ENCODE measurements at regions not wholly inside any gene's neighbourhood (a gene's known extent, or its start where the extent isn't known, plus 50 kb on each side); places are given as distances from the start of the nearest gene placed in this dataset.

DNA sequence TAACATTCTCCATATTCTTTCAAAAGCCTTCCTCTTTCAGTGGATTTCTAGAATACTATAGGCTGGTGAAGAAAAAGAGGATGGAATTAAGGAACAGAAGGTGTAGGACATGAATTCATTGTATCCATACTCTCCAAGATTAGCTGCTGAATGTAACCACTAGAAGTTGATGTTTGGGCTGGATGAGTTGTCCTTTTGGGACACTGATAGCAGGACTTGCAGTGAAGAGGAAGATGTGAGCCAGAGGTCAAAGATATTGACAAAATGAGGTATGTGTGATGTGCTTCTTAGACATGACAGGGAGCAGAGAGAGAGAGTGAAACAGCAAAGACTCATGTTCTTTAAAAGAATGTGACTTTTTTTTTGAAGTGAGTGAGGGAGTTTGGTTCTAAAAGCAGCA is 134.3 kb upstream of the MAN1A1 start:
- FAIRE-seq: no peak
- no peak for TF ChIP-seq CTCF (IDR thresholded peaks at IDR 0.05; ENCODE audit: borderline replicate concordance, extremely low read depth, insufficient read depth)
- Histone ChIP-seq H3K4me1 (ENCODE audit: control insufficient read depth in 2 of 3, insufficient read depth in 2 of 3, low read depth in 1 of 3, low read length in 3 of 3) (no peaks in the 10 kb centered on the region), H3K9ac (ENCODE audit: low read length in 3 of 3) (no peak overlapping the region), H3K27me3 (ENCODE audit: control insufficient read depth, insufficient read depth, low read length) (no peaks in the 10 kb centered on the region), H3K4me3 (ENCODE audit: low read length in 3 of 3) (no peak overlapping the region), H3K27ac (ENCODE audit: low read depth in 2 of 2, low read length in 2 of 2) (no peak overlapping the region), H3K36me3 (ENCODE audit: control insufficient read depth in 2 of 3, insufficient read depth in 3 of 3, low read length in 3 of 3) (no peaks in the 10 kb centered on the region), H3K9me3 (ENCODE audit: control insufficient read depth in 2 of 3, insufficient read depth in 1 of 3, low read length in 3 of 3) (no peaks in the 10 kb centered on the region)
- DNase-seq: no peak
- intact Hi-C loops (cut with DNase I): no loop called here

DNA sequence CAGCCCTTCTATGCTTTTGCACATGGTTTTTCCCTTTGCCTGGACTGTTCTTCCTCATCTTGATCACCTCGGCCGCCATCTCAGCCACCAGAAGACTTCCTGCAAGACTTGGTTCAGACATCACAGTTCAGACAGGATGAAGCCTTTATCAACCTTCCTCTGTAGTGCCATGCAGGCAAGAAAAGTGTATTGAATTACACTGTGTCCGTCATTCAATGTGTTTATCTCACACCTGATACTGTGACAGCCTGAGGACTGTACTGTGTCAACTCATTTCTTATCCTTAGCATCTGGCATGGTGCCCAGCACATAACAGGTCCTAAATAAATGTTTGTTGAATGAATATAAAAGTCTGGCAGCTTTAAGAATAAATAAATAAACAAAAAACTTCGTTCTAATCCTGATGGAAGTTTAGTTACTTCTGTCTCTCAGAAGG is 133.3 kb upstream of the MAN1A1 start:
- FAIRE-seq (no peak), DNase-seq (peak in 1 of 5 donors; percentile 5)
- no peak overlapping the region for H3K4me3 ChIP-seq (ENCODE audit: low read length in 3 of 3)
- H3K36me3 ChIP-seq (ENCODE audit: control insufficient read depth in 2 of 3, insufficient read depth in 3 of 3, low read length in 3 of 3): no peaks in the 10 kb centered on the region
- H3K27me3 ChIP-seq (ENCODE audit: control insufficient read depth, insufficient read depth, low read length): no peaks in the 10 kb centered on the region
- H3K9ac ChIP-seq (ENCODE audit: low read length in 3 of 3): no peak overlapping the region
- H3K9me3 ChIP-seq (ENCODE audit: control insufficient read depth in 2 of 3, insufficient read depth in 1 of 3, low read length in 3 of 3): no peaks in the 10 kb centered on the region
- H3K4me1 ChIP-seq (ENCODE audit: control insufficient read depth in 2 of 3, insufficient read depth in 2 of 3, low read depth in 1 of 3, low read length in 3 of 3): no peaks in the 10 kb centered on the region
- no peak for TF ChIP-seq CTCF (IDR thresholded peaks at IDR 0.05; ENCODE audit: borderline replicate concordance, extremely low read depth, insufficient read depth)
- no peak overlapping the region for H3K27ac ChIP-seq (ENCODE audit: low read depth in 2 of 2, low read length in 2 of 2)
- intact Hi-C loops (cut with DNase I): no loop called here

GRCh38 chr6:119481976-119482375 is 132.4 kb upstream of the MAN1A1 start:
- FAIRE-seq (no peak), DNase-seq (no peak)
- Histone ChIP-seq H3K27ac (ENCODE audit: low read depth in 2 of 2, low read length in 2 of 2) (no peak overlapping the region), H3K9me3 (ENCODE audit: control insufficient read depth in 2 of 3, insufficient read depth in 1 of 3, low read length in 3 of 3) (no peaks in the 10 kb centered on the region), H3K27me3 (ENCODE audit: control insufficient read depth, insufficient read depth, low read length) (no peaks in the 10 kb centered on the region), H3K9ac (ENCODE audit: low read length in 3 of 3) (no peak overlapping the region), H3K36me3 (ENCODE audit: control insufficient read depth in 2 of 3, insufficient read depth in 3 of 3, low read length in 3 of 3) (no peaks in the 10 kb centered on the region), H3K4me3 (ENCODE audit: low read length in 3 of 3) (no peak overlapping the region), H3K4me1 (ENCODE audit: control insufficient read depth in 2 of 3, insufficient read depth in 2 of 3, low read depth in 1 of 3, low read length in 3 of 3) (no peaks in the 10 kb centered on the region)
- intact Hi-C loops (cut with DNase I): no loop called here
- no peak for TF ChIP-seq CTCF (IDR thresholded peaks at IDR 0.05; ENCODE audit: borderline replicate concordance, extremely low read depth, insufficient read depth)

- Histone ChIP-seq H3K36me3 (ENCODE audit: control insufficient read depth in 2 of 3, insufficient read depth in 3 of 3, low read length in 3 of 3) (no peaks in the 10 kb centered on the region), H3K9me3 (ENCODE audit: control insufficient read depth in 2 of 3, insufficient read depth in 1 of 3, low read length in 3 of 3) (no peaks in the 10 kb centered on the region), H3K9ac (ENCODE audit: low read length in 3 of 3) (no peak overlapping the region), H3K27me3 (ENCODE audit: control insufficient read depth, insufficient read depth, low read length) (no peaks in the 10 kb centered on the region), H3K4me1 (ENCODE audit: control insufficient read depth in 2 of 3, insufficient read depth in 2 of 3, low read depth in 1 of 3, low read length in 3 of 3) (no peaks in the 10 kb centered on the region), H3K27ac (ENCODE audit: low read depth in 2 of 2, low read length in 2 of 2) (no peak overlapping the region), H3K4me3 (ENCODE audit: low read length in 3 of 3) (no peak overlapping the region)
- no peak for TF ChIP-seq CTCF (IDR thresholded peaks at IDR 0.05; ENCODE audit: borderline replicate concordance, extremely low read depth, insufficient read depth)
- DNase-seq: no peak
- FAIRE-seq: no peak
- intact Hi-C loops (cut with DNase I): no loop called here
Measured at GRCh38 chr6:119480961-119481497, 131.5 kb upstream of the MAN1A1 start.

Data from kidney (tissue), 13 donors.